H1 (cell line): ENCODE measurements at regions not wholly inside any gene's neighbourhood (a gene's known extent, or its start where the extent isn't known, plus 50 kb on each side); places are given as distances from the start of the nearest gene placed in this dataset.

Source experiments
- CTCF ChIA-PET: fragments of 300-600 bp; sonication (Branson Sonifier 250); formaldehyde crosslinking; loops from one replicate; lab custom pipeline; 2021; ENCODE audit not compliant: partially characterized antibody; lab: Charles Lee
- POLR2A ChIA-PET: fragments of 300-600 bp; sonication (Branson Sonifier 250); formaldehyde crosslinking; loops from one replicate; lab custom pipeline; 2021; ENCODE audit warnings: inconsistent platforms; ENCODE audit not compliant: partially characterized antibody; lab: Charles Lee
- DNase-seq, 2 experiments: peaks; one replicate each; pipeline versions ENCODE4 v3.0.0 to v3.0.0-alpha.2; 2010 to 2022; ENCODE audit warnings: low spot score in 2 of 2, low read depth in 1 of 2, mixed read lengths in 1 of 2
- FAIRE-seq: peaks from 2 replicates; lab custom pipeline; 2011; peaks lifted over from hg19 to GRCh38; lab: Jason Lieb, UNC
- H2AFZ ChIP-seq: 2 replicates; pipeline ENCODE4 v1.8.1; 2012; ENCODE audit warnings: low read length, inconsistent platforms
- H2AK5ac ChIP-seq: 2 replicates; pipeline ENCODE4 v1.6.1; 2013; ENCODE audit warnings: low read depth, low read length
- H2BK120ac ChIP-seq: replicated peaks from 2 replicates; pipeline ENCODE3; 2013; ENCODE audit warnings: low read depth, low read length, inconsistent platforms
- H2BK12ac ChIP-seq: 2 replicates; pipeline ENCODE4 v1.6.1; 2013; ENCODE audit warnings: low read depth, low read length
- H2BK15ac ChIP-seq: 2 replicates; pipeline ENCODE4 v1.6.1; 2013; ENCODE audit warnings: low read length
- H2BK20ac ChIP-seq: 2 replicates; pipeline ENCODE4 v1.6.1; 2013; ENCODE audit warnings: low read length
- H2BK5ac ChIP-seq: 2 replicates; pipeline ENCODE4 v1.6.1; 2013; ENCODE audit warnings: low read depth, low read length
- H3K14ac ChIP-seq: 2 replicates; pipeline ENCODE4 v1.6.1; 2013; ENCODE audit warnings: inconsistent platforms; ENCODE audit not compliant: insufficient read length
- H3K18ac ChIP-seq: 2 replicates; pipeline ENCODE4 v1.6.1; 2013; ENCODE audit warnings: low read length; ENCODE audit errors: extremely low read depth
- H3K23ac ChIP-seq: 2 replicates; pipeline ENCODE4 v1.6.1; 2013; ENCODE audit warnings: inconsistent platforms; ENCODE audit not compliant: insufficient read length
- H3K23me2 ChIP-seq: 2 replicates; pipeline ENCODE4 v1.6.1; 2013; ENCODE audit warnings: low read depth, low read length
- H3K27ac ChIP-seq: 2 replicates; pipeline ENCODE4 v1.6.1; 2011; ENCODE audit warnings: low read depth, low read length, inconsistent platforms
- H3K27me3 ChIP-seq, 4 experiments: replicated peaks in 1 of 4; 1 replicate in 1 of 4; 2 replicates in 3 of 4; pipeline versions ENCODE4 v1.6.1 to v1.8.1; 2011 to 2013; ENCODE audit warnings: low read length in 3 of 4, mild to moderate bottlenecking in 3 of 4, inconsistent platforms in 2 of 4, mixed read lengths in 2 of 4, moderate library complexity in 1 of 4; ENCODE audit not compliant: control insufficient read depth in 3 of 4, insufficient read depth in 3 of 4; ENCODE audit errors: extremely low read depth in 1 of 4
- H3K36me3 ChIP-seq, 4 experiments: 2 replicates each; pipeline versions ENCODE4 v1.6.1 to v1.8.1; 2011 to 2013; ENCODE audit warnings: mild to moderate bottlenecking in 4 of 4, low read length in 3 of 4, moderate library complexity in 2 of 4, control low read depth in 1 of 4, inconsistent platforms in 1 of 4; ENCODE audit not compliant: insufficient read depth in 4 of 4, control insufficient read depth in 2 of 4
- H3K4ac ChIP-seq: replicated peaks from 2 replicates; pipeline ENCODE3; 2013; ENCODE audit warnings: low read length, low read depth, mixed read lengths, inconsistent platforms; ENCODE audit not compliant: insufficient read length
- H3K4me1 ChIP-seq, 4 experiments: replicated peaks in 1 of 4; 1 replicate in 1 of 4; 2 replicates in 3 of 4; pipeline versions ENCODE4 v1.6.1 to v1.8.1; 2011 to 2013; ENCODE audit warnings: low read length in 3 of 4, inconsistent platforms in 2 of 4, mixed read lengths in 1 of 4; ENCODE audit not compliant: insufficient read depth in 4 of 4, control insufficient read depth in 3 of 4
- H3K4me2 ChIP-seq, 2 experiments: 2 replicates each; pipeline versions ENCODE4 v1.6.1 to v1.8.1; 2011 to 2013; ENCODE audit warnings: low read depth in 2 of 2, low read length in 2 of 2, control low read depth in 1 of 2, inconsistent platforms in 1 of 2, mild to moderate bottlenecking in 1 of 2; ENCODE audit not compliant: insufficient read depth in 1 of 2
- H3K4me3 ChIP-seq, 4 experiments: fragments of 200-600, 300-600 bp in 1 of 4; sonication (generic), shearing (Covaris generic), sonication (Bioruptor Twin) in 1 of 4; 2 replicates each; pipeline versions ENCODE4 v1.5.1 to v1.8.1; 2011 to 2016; ENCODE audit warnings: low read length in 4 of 4, low read depth in 3 of 4, control low read depth in 2 of 4, inconsistent platforms in 2 of 4, mild to moderate bottlenecking in 2 of 4, mixed read lengths in 1 of 4, moderate library complexity in 1 of 4; ENCODE audit not compliant: insufficient read depth in 2 of 4; ENCODE audit errors: extremely low read depth in 1 of 4
- H3K56ac ChIP-seq: replicated peaks from 2 replicates; pipeline ENCODE3; 2013; ENCODE audit warnings: low read depth, mild to moderate bottlenecking, mixed read lengths, low read length, inconsistent platforms; ENCODE audit not compliant: insufficient read length
- H3K79me1 ChIP-seq: 2 replicates; pipeline ENCODE4 v1.6.1; 2013; ENCODE audit warnings: low read depth, low read length, control low read depth
- H3K79me2 ChIP-seq, 2 experiments: 2 replicates each; pipeline versions ENCODE4 v1.6.1 to v1.8.1; 2012 to 2013; ENCODE audit warnings: low read length in 2 of 2, mild to moderate bottlenecking in 2 of 2, inconsistent platforms in 1 of 2; ENCODE audit not compliant: insufficient read depth in 2 of 2, control insufficient read depth in 1 of 2
- H3K9ac ChIP-seq, 4 experiments: replicated peaks in 1 of 4; 1 replicate in 1 of 4; 2 replicates in 3 of 4; pipeline versions ENCODE4 v1.6.1 to v1.8.1; 2011 to 2013; ENCODE audit warnings: low read depth in 3 of 4, low read length in 3 of 4, control low read depth in 2 of 4, mild to moderate bottlenecking in 2 of 4, moderate library complexity in 2 of 4, inconsistent platforms in 1 of 4; ENCODE audit errors: extremely low read depth in 1 of 4
- H3K9me3 ChIP-seq, 2 experiments: 2 replicates each; pipeline versions ENCODE4 v1.6.1 to v1.8.1; 2012 to 2013; ENCODE audit warnings: mild to moderate bottlenecking in 2 of 2, moderate library complexity in 2 of 2, control low read depth in 1 of 2, inconsistent platforms in 1 of 2, low read depth in 1 of 2, low read length in 1 of 2, mixed read lengths in 1 of 2; ENCODE audit not compliant: insufficient read depth in 2 of 2
- H4K20me1 ChIP-seq, 2 experiments: replicated peaks in 1 of 2; 2 replicates each; pipeline versions ENCODE3 to v1.8.1; 2011 to 2013; ENCODE audit warnings: inconsistent platforms in 2 of 2, low read length in 2 of 2, mild to moderate bottlenecking in 1 of 2; ENCODE audit not compliant: insufficient read depth in 2 of 2, control insufficient read depth in 1 of 2
- H4K5ac ChIP-seq: 2 replicates; pipeline ENCODE4 v1.6.1; 2013; ENCODE audit warnings: low read length, low read depth, mixed read lengths, inconsistent platforms; ENCODE audit not compliant: insufficient read length
- H4K8ac ChIP-seq: 2 replicates; pipeline ENCODE4 v1.8.0; 2013; ENCODE audit warnings: mild to moderate bottlenecking, moderate library complexity, low read length, inconsistent platforms; ENCODE audit not compliant: insufficient read depth; ENCODE audit errors: extremely low read depth
- H4K91ac ChIP-seq: replicated peaks from 2 replicates; pipeline ENCODE3; 2013; ENCODE audit warnings: low read length, mixed read lengths, inconsistent platforms; ENCODE audit not compliant: insufficient read length
- BRCA1 ChIP-seq: IDR thresholded peaks from 2 replicates; pipeline ENCODE4 v1.6.1; 2012; ENCODE audit warnings: low read depth, low read length, improper control_type of control experiment
- KDM1A ChIP-seq: fragments of 200-600, 300-600 bp; sonication (generic); IDR thresholded peaks from 2 replicates; pipeline ENCODE4 v1.7.1; 2016; ENCODE audit warnings: mild to moderate bottlenecking, low read length, borderline replicate concordance
- KDM5A ChIP-seq: fragments of 200-600 bp; IDR thresholded peaks from 2 replicates; pipeline ENCODE4 v1.7.1; 2012; ENCODE audit warnings: mild to moderate bottlenecking, low read length, inconsistent platforms, mixed read lengths
- NRF1 ChIP-seq: IDR thresholded peaks from 2 replicates; pipeline ENCODE4 v1.6.1; 2011; ENCODE audit warnings: mild to moderate bottlenecking, low read depth, low read length, improper control_type of control experiment
- PHF8 ChIP-seq: fragments of 200-600 bp; sonication (generic); conservative IDR thresholded peaks from 2 replicates; pipeline ENCODE4 v1.7.1; 2012; ENCODE audit warnings: low read depth, mild to moderate bottlenecking, inconsistent platforms, low read length, moderate library complexity
- POLR2A ChIP-seq, 2 experiments: IDR thresholded peaks; 1 replicate in 1 of 2; 2 replicates in 1 of 2; pipeline ENCODE4 v1.6.1; 2011; ENCODE audit warnings: low read depth in 2 of 2, low read length in 2 of 2, mild to moderate bottlenecking in 2 of 2; ENCODE audit errors: control extremely low read depth in 1 of 2
- RFX5 ChIP-seq: IDR thresholded peaks from 2 replicates; pipeline ENCODE4 v1.6.1; 2011; ENCODE audit warnings: low read depth, low read length, improper control_type of control experiment, borderline replicate concordance
- SIRT6 ChIP-seq: IDR thresholded peaks from one replicate; pipeline ENCODE4 v1.7.1; 2012; ENCODE audit warnings: low read length, inconsistent platforms
- TBP ChIP-seq: IDR thresholded peaks from 2 replicates; pipeline ENCODE4 v1.6.1; 2011; ENCODE audit warnings: low read depth, low read length, improper control_type of control experiment
- WGBS, 2 experiments: shearing (Covaris generic) in 1 of 2; methylation state at CpG; one replicate each; pipeline versions ENCODE4 v1.1.6 to v1.1.7; 2013 to 2015; ENCODE audit warnings: low lambda C conversion rate in 2 of 2, mixed read lengths in 2 of 2, inconsistent platforms in 1 of 2, low coverage in 1 of 2, missing lambda C conversion rate in 1 of 2; ENCODE audit not compliant: insufficient replicate concordance in 2 of 2, insufficient coverage in 1 of 2, insufficient read length in 1 of 2; ENCODE audit errors: extremely low coverage in 1 of 2, missing lambda C conversion rate in 1 of 2; 5-methylcytosine and 5-hydroxymethylcytosine counted together
- TF ChIP-seq, protein P1 (sequence below): IDR thresholded peaks from 2 replicates; pipeline ENCODE4 v1.6.1; 2012; ENCODE audit warnings: inconsistent platforms

DNA sequence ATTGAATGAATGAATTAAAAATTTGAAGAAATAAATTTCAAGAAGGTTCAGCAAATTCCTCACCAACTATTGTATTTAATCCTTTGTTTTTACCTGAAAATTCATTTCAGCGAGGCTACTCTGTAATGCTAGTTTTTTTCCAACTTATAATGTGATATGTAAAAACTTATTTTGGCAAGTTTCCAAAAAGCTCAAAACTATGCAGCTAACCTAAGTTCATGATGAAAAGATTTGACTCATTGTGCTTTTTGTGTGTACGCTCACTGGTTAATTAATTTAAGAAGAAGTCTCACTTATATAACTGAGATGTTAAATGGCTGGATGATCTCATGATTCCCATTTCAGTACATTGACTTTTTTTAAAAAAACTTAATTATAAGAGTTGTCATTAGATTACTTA is 196.0 kb upstream of the SAMSN1 start:
- no peak overlapping the region for H3K4me2 ChIP-seq
- no peaks in the 10 kb centered on the region for H3K79me1 ChIP-seq
- no peaks in the 10 kb centered on the region for H4K20me1 ChIP-seq
- H3K9ac ChIP-seq: no peak overlapping the region
- H3K27me3 ChIP-seq: no peaks in the 10 kb centered on the region
- no peak overlapping the region for H2BK15ac ChIP-seq
- H4K8ac ChIP-seq: no peak overlapping the region
- ChIA-PET CTCF (no interaction called here), POLR2A (no interaction called here)
- no peak overlapping the region for H3K27ac ChIP-seq
- H3K4ac ChIP-seq: no peak overlapping the region
- no peak overlapping the region for H3K18ac ChIP-seq
- no peak overlapping the region for H4K5ac ChIP-seq
- H3K14ac ChIP-seq: no peak overlapping the region
- H2BK5ac ChIP-seq: no peak overlapping the region
- H3K23ac ChIP-seq: no peak overlapping the region
- TF ChIP-seq KDM5A (no peak), PHF8 (no peak), KDM1A (no peak), NRF1 (no peak), SIRT6 (no peak), TBP (no peak), BRCA1 (no peak), RFX5 (no peak), POLR2A (IDR thresholded peaks at IDR 0.05; ENCODE audit: control extremely low read depth in 1 of 2, low read depth in 2 of 2, low read length in 2 of 2) (no peak)
- TF ChIP-seq, protein P1, sequence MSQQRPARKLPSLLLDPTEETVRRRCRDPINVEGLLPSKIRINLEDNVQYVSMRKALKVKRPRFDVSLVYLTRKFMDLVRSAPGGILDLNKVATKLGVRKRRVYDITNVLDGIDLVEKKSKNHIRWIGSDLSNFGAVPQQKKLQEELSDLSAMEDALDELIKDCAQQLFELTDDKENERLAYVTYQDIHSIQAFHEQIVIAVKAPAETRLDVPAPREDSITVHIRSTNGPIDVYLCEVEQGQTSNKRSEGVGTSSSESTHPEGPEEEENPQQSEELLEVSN: no peak
- H3K23me2 ChIP-seq: no peaks in the 10 kb centered on the region
- H3K4me3 ChIP-seq: no peak overlapping the region
- no peak overlapping the region for H2BK20ac ChIP-seq
- no peaks in the 10 kb centered on the region for H3K9me3 ChIP-seq
- no peak for FAIRE-seq
- H2BK12ac ChIP-seq: no peak overlapping the region
- H3K4me1 ChIP-seq: no peaks in the 10 kb centered on the region
- H4K91ac ChIP-seq: no peak overlapping the region
- H3K36me3 ChIP-seq: no peaks in the 10 kb centered on the region
- 91% methylated on average over 2 of the region's 2 CpGs; no CpG with 5 or more reads in 1 of the 2 experiments for WGBS, 2 experiments
- no peak overlapping the region for H3K56ac ChIP-seq
- no peaks in the 10 kb centered on the region for H3K79me2 ChIP-seq
- no peak overlapping the region for H2BK120ac ChIP-seq
- no peak overlapping the region for H2AK5ac ChIP-seq
- no peak overlapping the region for H2AFZ ChIP-seq
- DNase-seq: no peak
